HG03135 (cell line): ENCODE measurements at regions not wholly inside any gene's neighbourhood (a gene's known extent, or its start where the extent isn't known, plus 50 kb on each side); places are given as distances from the start of the nearest gene placed in this dataset.
"Not testable (repeated sequence)": the region's sequence is repeated elsewhere in the genome, so short reads cannot be mapped to it uniquely, and the experiment has no call there.

Source experiments
- ATAC-seq: cut with Tn5 transposase; IDR thresholded peaks from one replicate; pipeline ENCODE4 v1.9.1; 2021; ENCODE audit warnings: mild to moderate bottlenecking, moderate library complexity; ENCODE audit not compliant: unreplicated experiment

DNA sequence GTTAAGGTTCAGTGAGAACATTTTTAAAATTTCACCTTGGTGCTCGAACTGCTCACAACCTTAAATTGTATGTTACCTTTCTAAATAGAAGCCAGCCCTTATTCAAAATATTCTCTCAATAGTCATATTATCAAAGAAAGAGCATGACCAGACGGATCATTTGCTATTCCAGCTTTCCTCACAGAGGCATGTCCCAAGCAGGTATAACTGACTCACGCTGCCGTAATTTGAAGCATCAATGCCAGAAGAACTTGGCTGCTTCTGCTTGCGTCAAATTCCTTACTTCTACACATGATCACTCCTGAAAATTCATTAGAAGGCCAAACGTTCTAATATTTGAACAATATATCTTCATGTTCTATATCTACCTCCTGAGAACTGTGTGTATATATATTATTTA is 69.5 kb upstream of the VGLL4 start:
- ATAC-seq = no peak

DNA sequence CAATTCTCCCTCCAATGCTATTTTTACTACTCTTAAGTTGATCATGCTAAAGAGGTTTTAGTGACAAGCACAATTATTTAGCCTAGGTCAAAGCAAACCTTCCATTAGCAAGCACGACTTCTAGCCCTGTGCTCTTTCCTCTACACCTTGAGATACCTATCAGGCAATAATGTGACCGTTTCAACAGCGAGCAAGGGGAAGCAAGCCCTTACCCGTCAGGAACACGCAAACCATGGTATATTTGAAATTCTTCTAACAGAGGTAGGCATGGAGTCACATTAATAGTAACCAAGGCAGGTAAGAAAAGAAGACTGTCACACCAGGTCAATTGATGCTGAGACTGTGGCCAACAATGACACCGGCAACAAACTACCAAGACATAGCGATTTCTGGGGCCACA is 68.9 kb upstream of the VGLL4 start:
- no peak for ATAC-seq

- ATAC-seq = no peak
Observed at GRCh38 chr3:11711876-11712275, 68.2 kb upstream of the VGLL4 start.

DNA sequence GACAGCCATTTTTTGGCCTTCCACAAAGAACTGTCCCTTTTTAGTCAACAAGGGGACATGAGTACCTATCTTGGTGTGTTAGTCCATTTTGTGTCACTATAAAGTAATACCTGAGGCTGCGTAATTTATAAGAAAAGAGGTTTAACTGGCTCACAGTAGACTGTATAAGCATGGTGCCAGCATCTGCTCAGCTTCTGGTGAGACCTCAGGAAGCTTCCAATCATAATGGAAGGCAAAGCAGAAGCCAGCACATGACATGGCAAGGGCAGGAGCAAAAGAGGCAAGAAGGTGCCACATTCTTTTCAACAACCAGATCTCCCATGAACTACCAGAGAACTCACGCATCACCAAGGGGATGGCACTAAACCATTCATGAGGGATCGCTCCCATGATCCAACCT is 66.1 kb upstream of the VGLL4 start:
- no peak for ATAC-seq

DNA sequence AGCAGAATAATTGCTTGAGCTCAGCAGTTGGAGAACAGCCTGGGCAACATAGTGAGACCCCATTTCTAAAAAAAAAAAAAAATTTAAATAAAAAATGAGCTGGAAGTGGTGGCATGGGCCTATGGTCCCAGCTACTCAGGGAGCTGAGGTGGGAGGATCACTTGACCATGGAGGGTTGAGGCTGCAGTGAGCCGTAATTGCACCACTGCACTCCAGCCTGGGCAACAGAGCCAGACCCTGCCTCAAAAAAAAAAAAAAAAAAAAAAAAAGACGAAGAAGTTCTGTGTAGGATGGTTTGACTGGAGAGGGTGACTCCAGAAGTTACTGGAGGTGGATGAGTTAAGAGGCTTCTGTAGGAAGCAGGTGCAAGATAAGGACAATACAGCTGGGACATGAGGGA is 63.4 kb upstream of the VGLL4 start:
- ATAC-seq = not testable (repeated sequence)

GRCh38 chr3:11706604-11707003 is 62.9 kb upstream of the VGLL4 start:
- ATAC-seq = no peak

DNA sequence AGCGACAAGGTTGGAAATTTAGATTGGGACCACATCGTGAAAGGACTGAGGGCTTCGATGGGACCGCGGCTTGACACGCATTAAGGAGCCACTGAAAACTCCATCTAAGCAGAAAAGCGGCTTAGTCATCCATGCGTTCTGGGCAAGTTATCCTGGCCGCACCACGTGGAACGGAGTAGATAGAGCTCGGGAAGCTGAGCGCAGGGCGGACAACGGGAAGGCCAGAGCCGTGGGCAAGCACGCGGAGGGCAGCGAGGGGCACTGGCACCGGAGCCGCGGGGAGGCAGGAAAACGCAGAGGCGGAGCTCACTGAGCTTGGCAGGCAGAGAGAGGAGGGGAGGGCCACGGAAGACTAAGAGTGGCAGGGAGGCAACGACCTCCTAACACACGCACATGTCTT is 61.3 kb upstream of the VGLL4 start:
- ATAC-seq = no peak

DNA sequence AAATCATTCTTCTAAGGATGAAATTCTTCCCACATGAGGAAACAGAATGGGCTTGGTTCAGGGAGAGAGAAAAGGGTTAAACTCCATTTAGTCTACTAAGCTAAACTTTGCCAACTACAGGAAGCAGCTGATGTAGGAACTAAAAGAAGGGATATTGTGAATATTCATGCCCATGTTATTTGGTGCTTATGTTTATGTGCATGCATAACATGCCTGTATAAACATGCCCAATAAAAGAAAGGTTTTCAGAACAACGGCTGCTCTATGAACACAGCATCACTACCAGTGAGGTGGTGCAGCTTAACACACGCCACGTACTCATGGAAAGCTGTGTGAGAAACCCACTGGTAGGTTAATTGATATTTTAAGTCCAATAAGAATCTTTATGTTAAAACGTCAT is 59.4 kb upstream of the VGLL4 start:
- ATAC-seq = no peak

GRCh38 chr3:11699083-11699427 is 55.3 kb upstream of the VGLL4 start:
- no peak for ATAC-seq

GRCh38 chr3:11698326-11699082 is 54.8 kb upstream of the VGLL4 start:
- ATAC-seq = no peak

DNA sequence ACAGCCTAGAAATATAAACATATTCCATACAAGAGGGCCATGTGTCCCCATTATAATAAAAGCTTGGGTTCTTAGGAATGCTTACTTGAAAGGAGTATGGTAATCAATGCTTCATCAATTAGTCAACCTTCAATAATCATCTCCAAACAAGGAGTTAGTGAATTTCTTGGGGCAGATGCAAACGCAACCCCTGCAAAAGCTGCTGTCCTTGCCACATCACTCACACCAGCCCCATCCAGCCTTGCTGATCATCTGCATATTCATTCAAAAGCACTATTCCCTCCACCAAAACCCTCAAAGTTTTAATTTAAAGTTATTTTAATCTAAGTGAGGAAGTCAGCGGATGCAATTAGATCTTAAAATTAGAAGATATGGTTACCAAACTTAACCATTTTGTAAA is 54.0 kb upstream of the VGLL4 start:
- no peak for ATAC-seq

DNA sequence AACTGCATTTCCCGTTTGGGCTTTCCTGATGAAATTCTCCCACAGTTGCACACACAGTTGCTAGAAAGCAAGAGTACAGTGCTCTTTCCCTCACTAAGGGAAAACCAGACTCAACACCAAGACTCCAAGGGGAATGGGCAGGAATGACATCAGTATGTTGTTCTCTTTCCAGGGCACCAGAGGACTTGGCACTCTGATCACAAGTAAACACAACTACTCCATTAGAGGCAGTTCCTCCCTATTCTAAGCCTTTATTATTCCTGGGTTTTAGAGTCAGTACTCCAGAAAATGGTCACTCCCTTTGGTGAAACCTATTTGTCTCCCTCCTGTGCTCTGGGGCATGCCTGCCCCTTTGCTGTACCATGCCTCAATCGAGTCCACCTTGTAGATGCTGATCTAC is 52.3 kb upstream of the VGLL4 start:
- no peak for ATAC-seq
